ENCODE measurements at regions not wholly inside any gene's neighbourhood (a gene's known extent, or its start where the extent isn't known, plus 50 kb on each side); places are given as distances from the start of the nearest gene placed in this dataset.

DNA sequence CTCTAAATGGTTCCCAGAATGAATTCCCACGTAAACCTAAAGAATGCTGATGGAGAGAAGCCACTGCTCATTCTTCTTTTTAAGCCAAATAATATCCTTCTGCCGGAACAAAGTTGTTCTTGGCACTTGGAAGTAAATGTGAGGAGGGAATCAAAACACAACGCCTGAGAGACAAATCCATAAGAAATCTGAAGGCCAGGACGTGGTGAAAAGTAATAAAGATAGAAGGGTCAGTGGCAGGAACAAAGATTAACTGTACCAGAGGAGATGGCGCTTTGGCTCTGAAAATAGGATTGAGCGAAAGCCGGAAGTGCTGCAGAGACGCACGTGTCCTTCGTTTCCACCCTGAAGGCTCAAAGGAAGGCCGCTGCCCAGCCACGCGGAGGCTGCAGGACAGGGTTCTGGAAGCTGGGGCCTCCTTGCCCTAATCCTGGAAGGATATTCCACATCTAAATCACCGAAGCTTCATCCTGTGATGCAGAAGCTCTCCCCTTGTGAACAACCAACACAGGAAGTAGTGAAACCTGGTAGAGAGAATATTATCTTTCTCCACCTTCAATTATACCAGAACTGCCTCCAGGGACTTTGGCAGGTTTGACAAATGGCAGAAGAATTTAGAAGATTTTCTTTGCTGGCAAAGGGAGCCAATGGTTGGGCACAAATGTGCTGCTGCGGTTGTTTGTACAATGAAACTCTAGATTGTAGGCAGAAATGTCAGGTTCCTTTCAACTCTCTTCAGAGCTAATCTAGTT is 214.6 kb upstream of the SERP2 start:
- H3K4me3 ChIP-seq (ENCODE audit: low read depth, low read length), result no peak overlapping the region
- no peak for DNase-seq (ENCODE audit: low read depth)
- TF ChIP-seq, protein P1, sequence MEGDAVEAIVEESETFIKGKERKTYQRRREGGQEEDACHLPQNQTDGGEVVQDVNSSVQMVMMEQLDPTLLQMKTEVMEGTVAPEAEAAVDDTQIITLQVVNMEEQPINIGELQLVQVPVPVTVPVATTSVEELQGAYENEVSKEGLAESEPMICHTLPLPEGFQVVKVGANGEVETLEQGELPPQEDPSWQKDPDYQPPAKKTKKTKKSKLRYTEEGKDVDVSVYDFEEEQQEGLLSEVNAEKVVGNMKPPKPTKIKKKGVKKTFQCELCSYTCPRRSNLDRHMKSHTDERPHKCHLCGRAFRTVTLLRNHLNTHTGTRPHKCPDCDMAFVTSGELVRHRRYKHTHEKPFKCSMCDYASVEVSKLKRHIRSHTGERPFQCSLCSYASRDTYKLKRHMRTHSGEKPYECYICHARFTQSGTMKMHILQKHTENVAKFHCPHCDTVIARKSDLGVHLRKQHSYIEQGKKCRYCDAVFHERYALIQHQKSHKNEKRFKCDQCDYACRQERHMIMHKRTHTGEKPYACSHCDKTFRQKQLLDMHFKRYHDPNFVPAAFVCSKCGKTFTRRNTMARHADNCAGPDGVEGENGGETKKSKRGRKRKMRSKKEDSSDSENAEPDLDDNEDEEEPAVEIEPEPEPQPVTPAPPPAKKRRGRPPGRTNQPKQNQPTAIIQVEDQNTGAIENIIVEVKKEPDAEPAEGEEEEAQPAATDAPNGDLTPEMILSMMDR (IDR thresholded peaks at IDR 0.05; ENCODE audit: insufficient read depth, low read depth, low read length, missing control alignments), result no peak

DNA sequence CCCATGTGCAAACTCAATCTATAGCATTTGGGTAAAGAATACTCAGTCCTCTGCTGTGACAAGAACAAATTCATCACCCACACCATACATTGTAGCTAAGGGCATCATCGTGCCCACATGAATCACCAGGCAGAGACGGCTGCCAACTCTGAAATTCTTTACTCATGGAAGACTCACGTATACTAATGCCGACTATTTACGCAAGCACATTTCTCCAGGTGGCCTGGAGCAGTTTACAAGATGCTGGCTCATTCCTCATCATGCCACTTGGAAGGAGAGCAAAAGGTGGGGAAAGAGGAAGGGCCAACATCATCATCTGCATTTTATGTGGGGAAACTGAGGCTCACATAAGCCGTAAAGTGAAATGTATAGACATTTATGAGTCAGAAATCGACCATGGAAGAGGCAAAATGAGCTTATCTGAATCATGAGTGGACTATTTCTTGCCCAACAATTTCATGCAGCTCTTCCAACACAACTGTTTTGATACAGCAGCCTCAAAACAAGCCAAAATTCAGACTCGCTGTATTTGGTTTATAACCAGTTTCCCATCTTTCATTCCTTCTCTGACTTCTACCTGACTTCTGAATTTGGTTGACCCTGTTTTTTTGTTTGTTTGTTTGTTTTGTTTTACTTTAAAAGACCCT is 213.9 kb upstream of the SERP2 start:
- no peak overlapping the region for H3K4me3 ChIP-seq (ENCODE audit: low read depth, low read length)
- TF ChIP-seq, protein P1 (IDR thresholded peaks at IDR 0.05; ENCODE audit: insufficient read depth, low read depth, low read length, missing control alignments), result no peak
- DNase-seq (ENCODE audit: low read depth), result no peak

DNA sequence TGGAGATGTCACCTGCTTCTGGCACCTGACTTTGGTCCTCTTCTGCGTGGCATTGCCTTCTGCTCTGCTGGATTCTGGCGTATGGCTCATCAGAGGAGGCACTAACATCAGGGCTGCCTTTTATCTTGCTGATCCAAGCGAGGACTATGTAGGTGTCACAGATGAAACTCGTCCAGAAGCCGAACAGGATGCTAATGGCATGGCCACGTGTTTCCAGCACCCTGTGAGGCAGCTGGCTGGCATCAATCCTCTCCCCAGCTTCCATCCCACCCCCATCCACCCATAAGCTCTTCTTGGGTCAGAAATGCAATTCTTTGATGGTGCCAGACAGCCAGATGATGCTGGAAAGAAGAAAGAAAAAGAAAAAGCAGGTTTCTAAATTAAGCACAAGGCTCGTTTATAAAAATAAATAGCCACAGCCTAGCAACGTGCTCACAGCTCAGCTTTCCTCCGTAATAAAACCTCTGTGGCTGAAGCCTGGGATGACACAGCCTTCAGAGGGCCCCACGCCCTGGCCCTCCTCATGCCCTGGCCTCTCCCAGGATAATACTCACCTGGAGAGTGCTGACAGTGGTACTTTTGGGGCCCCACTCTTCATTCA is 212.9 kb upstream of the SERP2 start:
- no peak overlapping the region for H3K4me3 ChIP-seq (ENCODE audit: low read depth, low read length)
- no peak for DNase-seq (ENCODE audit: low read depth)
- TF ChIP-seq, protein P1 (IDR thresholded peaks at IDR 0.05; ENCODE audit: insufficient read depth, low read depth, low read length, missing control alignments), result no peak

DNA sequence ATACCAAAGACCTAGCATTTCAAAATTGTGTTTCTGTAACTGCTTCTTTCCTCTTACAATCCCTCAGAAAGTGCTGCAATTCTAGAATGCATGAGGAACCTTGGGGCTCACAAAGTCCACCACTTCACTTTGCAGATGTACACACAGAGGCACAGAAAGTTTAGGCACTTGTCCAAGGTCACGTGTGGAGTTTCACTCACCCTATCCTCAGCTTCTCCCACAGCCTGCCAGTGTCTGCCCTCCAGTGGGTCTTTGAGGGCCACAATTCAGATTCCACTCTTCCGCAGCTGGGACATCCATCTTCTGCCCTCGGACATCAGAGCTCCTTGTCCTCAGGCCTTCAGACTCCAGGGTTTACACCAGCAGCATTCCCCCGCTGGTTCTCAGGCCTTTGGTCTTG is 210.5 kb upstream of the SERP2 start:
- no peak for DNase-seq (ENCODE audit: low read depth)
- H3K4me3 ChIP-seq (ENCODE audit: low read depth, low read length), result no peak overlapping the region
- TF ChIP-seq, protein P1 (IDR thresholded peaks at IDR 0.05; ENCODE audit: insufficient read depth, low read depth, low read length, missing control alignments), result no peak

DNA sequence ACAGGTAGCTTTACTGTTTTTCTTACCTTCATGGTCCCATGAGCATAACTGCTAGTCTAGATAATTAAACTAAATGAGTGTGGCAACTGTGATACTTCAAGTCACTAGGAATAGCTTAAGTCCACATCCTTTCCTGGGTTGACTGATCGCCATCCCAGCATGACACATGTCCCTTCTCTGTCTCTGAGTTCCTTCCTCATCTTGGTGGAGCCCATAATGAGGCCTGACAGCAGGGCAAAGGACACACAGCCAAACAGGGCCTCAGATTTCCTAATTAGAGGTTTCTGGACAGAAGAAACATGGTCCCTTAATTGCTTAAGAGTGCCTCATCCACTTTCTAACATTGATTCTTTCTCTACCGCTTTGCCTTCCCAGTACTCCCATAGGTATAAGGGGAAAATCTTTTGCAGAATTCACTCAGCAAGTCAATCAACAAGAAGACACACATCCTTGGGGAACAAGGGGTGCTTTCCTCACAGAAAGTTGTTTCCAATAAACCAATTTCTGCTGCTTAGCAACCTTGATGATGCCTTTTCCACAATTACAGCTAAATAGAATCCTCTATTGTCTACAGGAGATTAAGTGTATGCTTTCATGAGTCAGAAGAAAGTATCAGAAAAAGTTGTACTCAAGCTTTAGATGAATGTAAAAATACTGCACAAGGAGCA is 208.3 kb upstream of the SERP2 start:
- DNase-seq (ENCODE audit: low read depth), result no peak
- H3K4me3 ChIP-seq (ENCODE audit: low read depth, low read length), result no peak overlapping the region
- TF ChIP-seq, protein P1 (IDR thresholded peaks at IDR 0.05; ENCODE audit: insufficient read depth, low read depth, low read length, missing control alignments), result no peak

DNA sequence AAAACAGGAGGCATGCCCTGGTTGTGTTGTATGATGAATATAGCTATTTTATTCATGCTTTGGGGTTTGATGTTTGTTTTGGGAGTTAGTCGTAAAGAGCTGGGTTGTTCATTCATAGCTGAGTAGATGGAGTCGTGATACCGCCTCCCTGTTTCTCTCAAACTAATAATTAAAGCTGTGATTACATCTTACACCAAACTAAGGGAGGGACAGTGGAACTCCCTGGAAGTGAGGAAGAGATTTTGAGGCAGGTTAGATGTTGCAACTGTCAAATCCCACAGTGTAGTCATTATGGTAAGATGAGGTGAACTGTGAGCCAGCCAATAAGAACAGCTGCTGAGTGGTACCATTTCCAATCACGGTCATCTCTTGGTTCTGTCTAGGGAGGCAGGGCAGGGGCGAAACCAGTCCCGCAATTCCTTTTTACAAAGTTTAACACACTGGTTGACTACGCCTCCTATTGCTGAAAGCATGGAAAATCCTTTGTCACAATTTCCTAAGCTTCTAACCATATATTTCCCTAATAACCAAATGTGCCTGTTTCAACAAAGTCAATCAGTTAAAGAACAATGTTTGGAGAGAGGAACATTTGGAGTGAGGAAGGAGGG is 207.6 kb upstream of the SERP2 start:
- TF ChIP-seq, protein P1 (IDR thresholded peaks at IDR 0.05; ENCODE audit: insufficient read depth, low read depth, low read length, missing control alignments), result no peak
- no peak for DNase-seq (ENCODE audit: low read depth)
- H3K4me3 ChIP-seq (ENCODE audit: low read depth, low read length), result no peak overlapping the region

Measured in GM12865 (cell line).